ENCODE measurements at regions not wholly inside any gene's neighbourhood (a gene's known extent, or its start where the extent isn't known, plus 50 kb on each side); places are given as distances from the start of the nearest gene placed in this dataset.

DNA sequence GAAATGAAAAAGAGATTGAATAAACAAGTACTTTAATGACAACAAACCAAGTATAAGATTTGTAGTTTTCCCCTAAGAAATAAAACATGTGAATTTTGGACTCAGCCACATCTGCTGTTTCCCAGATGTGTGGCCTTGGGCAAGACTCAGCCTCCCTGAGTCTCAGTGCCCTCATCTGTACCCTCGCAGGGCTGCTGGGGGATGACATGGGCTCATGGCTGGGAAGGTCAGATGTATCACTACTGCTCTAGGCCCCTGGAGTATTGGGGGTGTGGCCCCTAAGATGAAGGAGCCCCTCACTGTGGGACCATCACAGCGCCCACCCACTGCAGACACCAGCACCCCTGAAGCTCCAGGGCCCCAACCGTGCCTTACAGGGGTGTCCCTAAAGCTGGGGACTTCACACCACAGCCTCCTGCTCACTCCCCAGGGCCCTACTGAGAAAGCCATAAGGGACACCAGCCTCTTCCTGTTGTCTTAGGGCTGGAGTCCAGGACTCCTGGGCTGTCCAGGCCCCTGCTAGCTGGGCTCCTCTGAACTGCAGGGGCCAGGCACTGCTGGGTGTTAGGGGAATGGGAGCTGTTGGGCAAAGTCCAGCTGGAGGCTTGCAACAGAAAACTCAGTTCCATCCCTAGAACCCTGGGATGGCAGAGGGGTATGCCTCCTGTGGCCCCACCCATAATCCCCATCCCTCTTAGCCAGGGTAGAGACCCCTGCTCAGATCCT is 104.0 kb upstream of the WNT4 start:
- no peak for DNase-seq

DNA sequence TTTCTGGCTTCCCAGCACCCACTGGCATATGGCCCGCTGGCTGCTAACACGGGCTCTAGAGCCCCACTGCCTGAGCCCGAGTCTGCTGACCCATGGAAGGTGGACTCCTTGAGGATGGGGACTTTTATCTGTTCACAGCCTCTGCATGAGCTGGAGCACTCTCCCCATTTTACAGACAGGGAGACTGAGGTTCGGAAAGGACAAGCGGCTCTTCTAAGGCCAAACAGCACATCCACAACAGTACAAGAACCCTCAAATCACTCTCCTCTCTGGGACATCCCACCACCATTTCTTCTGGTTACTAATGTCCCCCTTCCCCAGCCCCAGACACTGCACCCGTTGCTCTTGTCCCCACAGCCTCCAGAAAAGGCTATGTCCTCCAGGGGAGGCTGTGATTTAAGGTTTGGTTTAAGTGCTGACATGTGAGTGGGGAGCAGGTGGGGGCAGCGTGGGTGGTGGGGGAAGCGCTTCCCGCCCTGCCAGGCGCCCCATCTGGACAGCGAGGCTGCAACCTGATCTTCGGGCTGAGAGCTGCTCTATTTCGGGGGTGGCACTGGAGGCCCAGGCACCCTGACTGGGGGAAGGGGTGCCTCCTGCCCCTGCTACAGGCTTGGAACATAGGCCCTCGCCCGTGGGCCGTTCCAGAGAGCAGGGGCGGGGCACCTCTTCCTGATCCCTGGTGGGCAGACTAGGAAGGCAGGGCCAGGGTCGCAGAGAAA is 104.8 kb upstream of the WNT4 start:
- no peak for DNase-seq

DNA sequence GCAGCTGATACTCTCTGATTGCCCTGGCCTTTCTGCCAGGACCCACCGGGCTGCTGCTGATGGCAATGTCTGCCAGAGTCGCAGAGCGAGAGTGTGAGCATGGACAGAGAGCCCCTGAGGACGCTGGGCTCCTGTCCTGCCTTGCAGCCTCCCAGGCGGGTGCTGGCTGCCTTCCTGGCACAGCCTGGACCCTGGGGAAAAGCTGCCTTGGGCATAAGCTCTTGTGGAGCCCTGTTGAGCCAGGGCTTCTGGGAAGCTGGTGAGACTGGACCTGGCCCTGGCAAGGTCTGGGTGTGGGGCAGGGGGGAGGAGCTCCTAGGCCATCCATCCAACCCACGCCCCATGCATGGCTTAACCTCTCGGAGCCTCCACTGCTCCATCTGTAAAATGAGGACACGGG is 105.8 kb upstream of the WNT4 start:
- no peak for DNase-seq

DNA sequence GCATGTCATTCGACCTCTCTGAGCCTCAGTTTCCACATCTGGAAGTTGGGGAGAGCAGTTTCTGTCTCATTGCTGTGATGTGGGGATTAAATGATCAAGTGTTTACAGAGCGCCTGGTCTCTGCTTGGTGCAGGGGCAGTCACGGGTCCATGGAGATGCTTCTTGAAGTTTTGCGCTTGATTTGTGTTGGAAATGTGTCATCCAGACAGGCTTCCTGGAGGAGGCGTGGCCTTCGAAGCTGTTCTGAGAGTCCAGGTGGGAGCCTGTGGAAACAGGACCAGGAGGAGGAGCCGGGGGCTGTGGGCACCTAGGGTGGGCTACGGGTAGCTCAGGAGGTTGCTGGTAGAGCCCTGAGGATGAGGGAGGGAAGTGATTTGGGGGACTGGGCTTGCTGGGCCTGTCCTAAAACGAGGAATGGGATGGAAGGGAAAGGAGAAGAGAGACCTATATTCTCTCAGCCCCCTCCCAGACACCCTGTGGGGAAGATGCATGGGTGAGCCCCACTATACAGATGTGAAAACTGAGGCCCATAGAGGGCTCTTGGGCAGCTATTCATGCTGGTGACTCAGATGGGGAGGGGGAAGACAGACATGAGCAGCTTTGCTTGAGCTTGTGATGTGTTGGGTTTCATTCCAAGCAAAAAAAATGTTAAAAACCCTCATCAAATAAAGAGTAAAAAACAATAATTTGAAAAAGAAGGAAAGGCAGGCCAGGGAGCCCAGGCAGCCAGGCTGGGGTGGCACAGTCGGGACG is 107.2 kb upstream of the WNT4 start:
- no peak for DNase-seq

DNA sequence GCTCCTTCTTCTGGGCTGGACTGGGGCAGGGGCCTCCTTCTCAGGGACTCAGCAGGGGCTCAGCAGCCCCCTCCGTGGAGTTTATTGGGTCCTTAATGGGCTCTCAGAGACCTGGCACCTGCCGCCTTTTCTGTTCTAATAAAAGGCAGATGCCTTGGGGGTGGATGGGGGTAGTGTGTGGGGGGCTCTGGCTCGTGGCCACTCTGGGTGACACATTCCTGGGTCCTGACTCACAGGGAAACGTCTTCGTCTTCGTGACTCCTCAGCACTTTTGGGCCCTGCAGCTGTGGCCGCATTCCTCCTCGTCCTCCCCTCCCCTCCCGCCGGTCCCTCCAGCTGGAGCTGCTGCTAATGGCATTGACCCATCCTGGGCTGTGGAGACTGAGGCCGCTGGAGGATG is 107.8 kb upstream of the WNT4 start:
- no peak for DNase-seq

- DNase-seq = no peak
These were observed 109.4 kb upstream of the WNT4 start for GRCh38 chr1:22252251-22252650.

GRCh38 chr1:22253012-22253790 is 110.3 kb upstream of the WNT4 start:
- no peak for DNase-seq

DNA sequence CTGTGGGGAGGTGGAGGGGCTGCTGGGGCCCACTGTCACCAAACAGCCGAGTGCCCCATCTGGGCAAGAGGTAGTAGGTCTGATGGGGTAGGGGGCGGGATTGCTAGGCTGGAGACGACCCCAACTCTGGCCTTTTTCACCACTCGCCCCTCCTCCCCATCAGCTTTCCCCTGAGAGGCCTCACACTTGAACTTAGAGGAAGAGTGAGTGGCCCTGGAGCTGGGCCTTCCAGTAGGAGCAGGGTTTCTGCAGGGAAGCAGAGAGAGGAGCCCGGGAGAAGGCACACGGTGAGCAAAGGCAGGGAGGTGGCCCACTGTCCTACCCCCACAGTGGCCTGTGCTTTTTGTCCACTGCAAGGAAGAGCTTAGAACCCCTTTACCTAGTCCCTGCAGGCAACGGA is 111.9 kb upstream of the WNT4 start:
- DNase-seq = no peak

GRCh38 chr1:22255341-22256212 is 112.7 kb upstream of the WNT4 start:
- DNase-seq = no peak

GRCh38 chr1:22256213-22256512 is 113.3 kb upstream of the WNT4 start:
- DNase-seq = no peak

GRCh38 chr1:22257290-22258275 is 114.7 kb upstream of the WNT4 start:
- DNase-seq = no peak

DNA sequence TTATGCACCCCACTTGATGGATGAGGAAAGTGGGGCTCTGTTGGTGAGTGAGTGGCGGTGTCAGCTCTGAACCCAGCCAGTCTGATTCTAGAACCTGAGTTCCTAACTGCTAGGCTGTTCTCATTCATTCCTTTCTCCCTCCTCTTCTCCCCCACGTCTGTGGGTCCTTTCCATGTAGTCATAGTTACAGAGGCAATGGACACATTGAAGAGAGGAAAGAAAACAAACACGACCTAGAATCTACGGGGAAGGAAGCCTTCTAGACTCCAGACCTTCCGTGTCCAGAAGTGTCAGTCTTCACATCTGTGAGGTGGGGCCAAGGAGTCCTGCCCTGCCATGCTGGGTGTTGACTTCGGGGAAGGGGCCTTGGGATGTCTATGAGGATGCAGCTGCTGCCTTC is 115.8 kb upstream of the WNT4 start:
- DNase-seq = no peak

DNA sequence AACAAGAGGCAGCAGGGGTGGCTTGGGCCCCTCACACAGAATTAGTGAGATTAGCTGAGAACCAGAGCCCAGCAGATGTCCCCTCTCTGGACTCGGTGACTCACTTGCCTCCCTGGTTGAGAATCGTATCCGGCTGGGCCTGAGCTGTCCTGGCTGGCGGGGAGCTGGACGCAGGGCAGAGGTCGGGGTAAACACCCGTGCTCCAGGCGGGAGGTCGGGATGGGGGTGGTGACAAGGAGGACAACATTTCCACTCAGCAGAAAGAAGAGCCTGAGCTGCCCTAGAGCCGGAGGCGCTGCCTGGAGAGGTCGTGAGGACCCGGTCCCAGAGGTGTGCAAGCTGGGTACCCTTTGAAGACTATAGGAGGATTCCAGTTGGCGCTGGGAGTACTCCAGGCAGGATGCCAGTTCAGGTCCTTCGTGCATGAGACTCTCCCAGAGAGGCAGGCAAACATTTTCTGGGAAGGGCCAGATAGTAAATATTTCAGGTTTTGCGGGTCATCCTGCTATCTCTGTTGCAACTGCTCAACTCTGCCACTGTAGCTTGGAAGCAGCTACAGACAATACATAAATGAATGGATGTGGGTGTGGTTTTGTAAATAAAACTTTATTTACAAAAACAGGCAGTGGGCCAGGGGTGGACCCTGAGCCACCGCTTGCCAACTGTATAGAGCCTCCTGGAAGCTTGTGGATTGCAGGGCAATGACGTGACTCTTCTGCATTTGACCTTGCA is 116.8 kb upstream of the WNT4 start:
- DNase-seq = no peak

DNA sequence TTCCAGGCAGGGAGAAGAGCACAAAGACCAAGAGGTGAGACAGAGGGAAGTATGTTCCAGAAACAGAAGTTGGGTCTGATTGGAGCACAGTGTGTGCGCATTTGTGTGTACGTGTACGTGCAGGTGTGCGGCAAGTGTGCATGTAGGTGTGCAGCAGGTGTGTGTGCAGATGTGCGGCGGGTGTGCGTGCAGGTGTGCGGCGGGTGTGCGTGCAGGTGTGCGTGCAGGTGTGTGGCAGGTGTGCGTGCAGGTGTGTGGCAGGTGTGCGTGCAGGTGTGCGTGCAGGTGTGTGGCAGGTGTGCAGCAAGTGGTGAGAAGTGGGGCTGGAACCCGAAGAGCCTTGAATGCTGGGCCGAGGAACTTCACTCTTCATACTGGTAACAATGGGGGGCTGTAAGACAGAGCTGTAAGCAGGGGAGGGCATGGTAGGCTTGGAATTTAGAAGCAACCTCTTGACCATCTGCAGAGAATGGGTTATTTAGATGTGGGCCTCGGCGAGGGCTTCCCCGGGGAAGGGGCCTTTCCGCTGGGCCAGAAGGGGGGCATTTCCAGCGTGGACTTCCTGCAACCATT is 118.0 kb upstream of the WNT4 start:
- DNase-seq = no peak

DNA sequence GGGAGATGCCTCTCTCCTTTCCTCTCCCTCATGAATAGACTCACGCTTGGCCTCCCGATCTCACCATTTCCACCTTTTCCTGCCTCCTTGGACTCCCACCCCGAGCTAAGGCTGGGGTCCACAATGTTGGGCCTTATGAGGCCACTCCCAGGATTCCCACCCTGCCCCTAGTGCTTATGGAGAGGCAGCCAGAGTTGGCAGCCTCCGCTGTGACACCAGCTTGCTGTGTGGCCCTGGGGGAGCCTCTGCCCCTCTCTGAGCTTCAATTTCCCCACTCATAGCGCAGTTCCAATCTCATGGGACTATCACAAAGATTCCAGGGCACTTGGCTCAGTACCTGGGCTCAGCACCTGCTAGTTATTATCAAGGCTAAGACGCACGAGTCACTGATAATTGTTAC is 118.7 kb upstream of the WNT4 start:
- no peak for DNase-seq

- no peak for DNase-seq
These were observed 119.7 kb upstream of the WNT4 start for GRCh38 chr1:22262583-22262982.

DNA sequence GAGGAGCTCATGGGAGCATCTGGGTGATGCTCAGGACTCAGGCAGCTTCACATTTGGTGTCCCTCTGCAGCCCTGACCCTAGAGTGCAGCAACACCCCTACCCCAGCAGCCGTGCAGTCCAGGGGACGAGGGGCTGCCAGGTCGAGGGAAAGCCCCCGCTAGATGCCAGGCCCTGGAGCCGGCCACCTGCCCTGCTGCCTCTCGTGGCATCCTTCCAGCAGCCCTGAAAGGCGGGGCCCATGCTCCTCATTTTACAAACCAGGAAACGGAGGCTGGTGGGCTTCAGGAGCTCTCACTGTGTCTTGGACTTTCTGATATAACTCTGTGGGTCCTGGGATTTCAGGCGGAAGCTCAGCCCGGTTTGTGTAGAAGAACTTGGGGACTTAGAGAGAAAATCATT is 120.5 kb upstream of the WNT4 start:
- no peak for DNase-seq

GRCh38 chr1:22264464-22265341 is 121.8 kb upstream of the WNT4 start:
- DNase-seq = no peak

GRCh38 chr1:22266141-22266540 is 123.2 kb upstream of the WNT4 start:
- no peak for DNase-seq

Measured in SW 1271 (cell line).